ENCODE measurements at regions not wholly inside any gene's neighbourhood (a gene's known extent, or its start where the extent isn't known, plus 50 kb on each side); places are given as distances from the start of the nearest gene placed in this dataset.
"Not testable (repeated sequence)": the region's sequence is repeated elsewhere in the genome, so short reads cannot be mapped to it uniquely, and the experiment has no call there.

DNA sequence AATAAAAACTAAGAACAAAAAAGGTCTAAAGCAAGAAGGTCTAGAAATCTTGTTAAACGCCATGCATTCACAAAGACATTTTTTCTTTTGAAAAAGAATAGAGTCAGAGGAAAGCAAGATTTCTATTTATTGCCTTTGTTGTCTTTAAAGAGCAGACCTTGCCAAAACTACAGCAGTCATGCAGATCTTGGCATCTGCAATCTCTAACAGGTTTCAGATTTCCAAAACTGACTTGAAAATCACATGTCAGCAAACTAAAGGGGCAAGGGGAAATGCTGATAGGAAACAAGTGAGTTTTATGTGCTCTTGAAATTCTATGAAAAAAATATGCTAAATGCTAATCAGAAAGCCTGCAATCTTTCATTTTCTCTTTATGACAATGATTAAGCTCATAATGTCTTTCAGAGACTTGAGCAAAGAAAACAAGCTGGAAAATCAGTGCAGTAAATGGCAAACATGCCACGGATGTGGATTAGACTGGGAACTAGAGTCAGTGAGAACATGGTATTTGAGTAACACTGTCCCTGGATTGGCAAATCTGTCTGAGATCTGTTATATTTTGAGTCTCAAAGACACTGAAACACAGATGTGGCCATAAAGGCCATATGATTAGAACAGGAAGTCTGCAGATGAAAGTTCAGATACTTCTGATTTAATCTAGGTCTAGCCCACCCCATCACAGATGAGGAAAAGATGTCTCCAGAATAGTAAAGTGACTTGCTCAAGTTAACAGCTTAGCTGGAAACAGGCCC lies 361.4 kb upstream of the RPS23 start:
- DNase-seq = no peak

DNA sequence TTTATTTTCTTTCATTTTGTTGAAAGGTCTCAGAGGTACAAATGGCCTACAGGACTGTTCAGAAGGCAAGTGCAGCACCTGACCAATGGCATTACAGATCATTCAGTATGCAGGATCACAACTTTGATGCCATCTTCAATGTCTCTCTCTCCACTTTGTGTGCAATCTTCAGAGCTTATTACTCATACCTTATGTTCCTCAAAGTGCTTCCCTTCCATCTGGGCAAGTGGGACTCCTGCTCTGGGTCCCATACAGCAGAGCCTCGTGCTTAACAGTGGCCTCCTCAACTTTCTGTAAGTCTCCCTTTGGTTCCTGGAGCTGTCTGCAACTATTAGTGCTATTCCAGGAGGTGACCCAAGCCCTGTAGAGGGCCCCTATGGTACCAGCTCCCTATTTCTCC lies 358.4 kb upstream of the RPS23 start:
- no peak for DNase-seq

DNA sequence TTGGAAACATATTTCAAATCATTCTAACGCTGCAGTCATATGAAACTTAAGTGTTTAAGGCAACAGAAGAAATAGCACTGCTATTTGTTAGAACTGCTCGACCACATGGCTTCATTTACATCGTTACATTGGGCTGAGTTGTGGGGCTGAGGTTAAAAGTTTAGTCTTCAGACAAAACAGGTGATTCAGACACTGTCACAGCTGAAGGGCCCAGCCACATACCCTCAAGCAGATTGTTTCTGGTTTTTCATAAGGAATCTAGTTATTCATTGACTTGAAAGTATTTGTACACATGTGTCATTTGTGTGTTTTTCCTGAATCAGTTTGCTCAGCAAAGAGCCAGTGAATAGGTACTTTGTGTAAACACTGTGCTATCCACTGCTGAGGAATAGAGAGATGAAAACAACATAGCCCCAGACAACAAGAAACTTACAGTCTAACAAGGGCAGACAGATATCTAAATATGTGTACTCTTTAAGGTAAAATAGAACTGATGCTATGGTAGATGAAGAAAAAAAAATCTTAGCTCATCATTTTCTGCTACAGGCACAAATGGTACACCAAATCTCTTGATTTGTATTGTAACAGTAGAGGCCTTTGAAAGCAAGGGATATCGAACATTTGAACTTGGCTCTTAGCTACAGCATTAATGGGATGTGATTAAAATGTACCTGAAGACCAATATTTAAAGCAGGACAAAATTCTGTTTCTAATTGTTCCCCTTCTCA lies 357.6 kb upstream of the RPS23 start:
- no peak for DNase-seq

DNA sequence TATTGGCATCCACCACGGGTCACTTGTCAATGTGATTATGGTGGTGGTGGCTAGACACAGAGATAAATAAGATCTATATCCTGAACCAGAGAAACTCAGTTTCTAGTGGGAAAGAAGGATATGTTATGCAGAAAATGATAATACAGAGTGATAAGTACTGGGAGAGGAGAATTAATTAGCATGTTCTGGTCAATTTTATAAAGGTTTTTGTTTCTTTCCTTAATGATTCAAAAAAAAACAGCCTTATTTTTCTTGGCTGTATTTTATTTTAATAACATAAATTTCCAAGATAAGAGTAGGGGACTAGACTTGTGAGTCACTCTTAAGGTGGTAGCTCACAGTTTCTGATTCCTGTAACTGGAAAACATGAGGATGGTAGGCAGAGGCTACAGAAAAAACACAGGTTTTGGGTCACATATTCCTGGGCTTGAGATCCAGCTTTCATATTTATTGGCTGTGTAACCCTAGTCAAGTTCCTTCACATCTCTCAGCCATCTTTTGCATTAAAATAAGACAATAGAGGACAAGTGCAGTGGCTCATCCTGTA lies 350.3 kb upstream of the RPS23 start:
- no peak for DNase-seq

DNA sequence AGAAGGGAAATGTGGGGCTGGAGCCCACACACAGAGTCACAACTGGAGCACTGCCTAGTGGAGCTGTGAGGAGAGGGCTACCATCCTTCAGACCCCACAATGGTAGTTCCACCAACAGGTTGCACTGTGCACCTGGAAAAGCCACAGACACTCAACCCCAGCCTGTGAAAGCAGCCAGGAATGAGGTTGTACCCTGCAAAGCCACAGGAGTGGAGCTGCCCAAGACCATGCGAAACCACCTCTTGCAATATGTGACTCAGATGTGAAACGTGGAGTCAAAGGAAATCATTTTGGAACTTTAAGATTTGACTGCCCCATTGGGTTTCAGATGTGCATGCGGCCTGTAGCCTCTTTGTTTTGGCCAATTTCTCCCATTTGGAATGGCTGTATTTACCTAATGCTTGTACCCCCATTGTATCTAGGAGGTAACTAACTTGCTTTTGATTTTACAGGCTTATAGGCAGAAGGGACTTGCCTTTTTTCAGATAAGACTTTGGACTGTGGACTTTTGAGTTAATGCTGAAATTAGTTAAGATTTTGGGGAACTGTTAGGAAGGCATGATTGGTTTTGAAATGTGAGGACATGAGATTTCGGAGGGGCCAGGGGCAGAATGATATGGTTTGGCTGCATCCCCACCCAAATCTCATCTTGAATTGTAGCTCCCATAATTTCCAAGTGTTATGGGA lies 348.9 kb upstream of the RPS23 start:
- not testable (repeated sequence) for DNase-seq

DNA sequence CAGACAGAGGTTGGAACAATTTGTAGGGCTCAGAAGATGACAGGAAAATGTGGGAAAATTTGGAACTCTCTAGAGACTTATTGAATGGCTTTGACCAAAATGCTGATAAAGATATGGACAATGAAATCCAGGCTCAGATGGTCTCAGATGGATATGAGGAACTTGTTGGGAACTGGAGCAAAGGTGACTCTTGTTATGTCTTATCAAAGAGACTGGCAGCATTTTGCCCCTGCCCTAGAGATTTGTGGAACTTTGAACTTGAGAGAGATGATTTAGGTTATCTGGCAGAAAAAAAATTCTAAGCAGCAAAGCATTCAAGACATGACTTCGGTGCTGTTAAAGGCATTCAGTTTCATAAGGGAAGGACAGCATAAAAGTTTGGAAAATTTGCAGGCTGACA lies 347.9 kb upstream of the RPS23 start:
- not testable (repeated sequence) for DNase-seq

DNA sequence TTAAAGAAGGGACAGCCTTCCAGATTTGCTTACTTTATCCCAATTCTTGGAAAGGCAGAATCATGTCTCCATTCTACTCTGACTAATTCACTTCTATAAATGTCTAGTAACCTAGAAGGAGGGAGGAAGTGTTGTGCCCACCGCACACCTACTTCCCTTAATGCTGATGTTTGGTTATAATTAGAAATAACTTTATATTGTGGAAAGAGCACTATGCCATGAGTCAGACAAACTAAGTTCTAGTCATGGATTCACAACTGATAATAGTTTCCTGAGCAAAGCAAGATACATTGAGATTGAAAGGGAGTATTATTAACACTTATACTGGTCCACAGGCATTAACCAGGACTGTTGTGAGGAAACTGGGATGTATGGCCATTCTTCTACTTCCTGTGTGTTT lies 345.9 kb upstream of the RPS23 start:
- no peak for DNase-seq

DNA sequence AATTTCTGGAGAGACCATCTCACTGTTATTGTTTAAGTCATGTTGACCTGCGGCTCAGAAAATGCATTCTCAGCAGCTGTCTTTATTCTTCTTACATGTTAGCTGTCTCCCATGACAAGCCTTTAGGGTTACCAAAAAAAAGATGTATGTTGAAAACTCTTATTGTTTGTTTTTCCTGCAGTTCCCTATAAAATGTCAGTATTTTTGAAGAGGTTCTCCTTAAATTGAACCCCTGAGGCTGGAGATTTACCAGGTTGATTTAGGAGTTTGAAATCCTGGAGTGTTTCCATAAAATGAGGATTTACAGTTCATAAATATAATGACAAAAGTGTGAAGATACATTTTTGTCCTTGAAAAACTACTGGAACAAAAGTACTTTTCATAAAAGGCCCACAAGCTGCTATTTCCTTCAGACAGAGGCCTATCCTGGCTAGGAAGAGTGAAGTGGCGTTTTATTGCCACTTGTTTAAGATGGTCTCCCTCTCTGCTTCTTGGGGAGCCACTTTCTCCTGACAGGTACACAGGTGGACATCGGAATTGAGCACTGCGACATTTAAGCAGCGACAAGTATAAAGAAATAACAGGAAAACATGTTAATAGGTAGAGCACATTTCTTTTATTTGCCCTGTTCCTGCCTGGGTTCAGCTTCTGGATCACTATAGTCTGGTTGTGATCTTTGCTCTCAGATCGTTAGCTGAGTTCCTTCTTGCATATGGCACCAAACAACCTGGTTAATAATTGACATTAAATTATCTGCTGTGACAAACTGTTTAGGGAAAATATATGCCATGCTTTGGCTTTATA lies 344.8 kb upstream of the RPS23 start:
- no peak for DNase-seq

DNA sequence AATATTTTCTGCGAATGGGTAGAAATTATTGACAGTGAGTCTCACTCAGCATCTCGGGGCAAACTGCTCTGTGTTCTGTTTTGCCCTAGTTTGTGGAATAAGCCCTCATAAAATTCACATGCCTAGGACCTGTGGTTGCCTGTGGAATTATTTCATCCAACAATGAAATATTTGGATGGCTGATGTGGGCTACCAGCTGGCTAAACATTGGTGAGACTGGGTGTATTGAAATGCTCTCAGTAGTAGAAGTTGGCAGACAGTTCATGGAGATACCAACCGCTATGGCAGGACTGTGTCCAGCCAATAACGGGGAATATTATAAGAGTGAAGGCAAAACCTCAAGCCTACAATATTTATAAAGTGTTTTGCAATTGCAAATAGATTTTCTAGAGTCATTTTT lies 344.1 kb upstream of the RPS23 start:
- DNase-seq = no peak

DNA sequence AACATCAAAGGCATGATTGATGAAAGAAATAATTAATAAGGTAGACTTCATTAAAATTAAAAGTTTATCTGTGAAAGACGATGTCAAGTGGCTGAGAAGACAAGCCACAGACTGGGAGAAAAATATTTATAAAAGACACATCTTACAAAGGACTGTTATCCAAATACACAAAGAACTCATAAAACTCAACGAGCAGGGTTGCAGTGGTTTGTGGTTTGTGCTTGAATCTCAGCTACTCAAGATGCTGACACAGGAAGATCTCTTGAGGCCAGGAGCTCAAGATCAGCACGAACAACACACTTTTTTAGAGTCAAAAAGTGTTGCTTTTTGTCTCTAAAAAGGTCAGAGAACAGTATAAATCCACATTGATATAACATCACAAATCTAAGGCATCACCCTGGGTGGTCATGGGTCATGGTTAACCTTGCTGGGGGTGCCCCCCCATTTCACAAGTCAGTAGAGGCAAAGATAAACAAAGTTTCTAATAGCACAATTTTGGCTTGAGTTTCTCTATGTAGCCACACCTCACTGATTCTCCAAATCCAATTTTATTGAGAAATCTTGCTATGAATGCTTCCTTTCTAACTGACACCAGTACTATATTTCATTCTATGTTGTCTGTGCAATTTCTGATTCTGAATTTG lies 342.9 kb upstream of the RPS23 start:
- DNase-seq = no peak

DNA sequence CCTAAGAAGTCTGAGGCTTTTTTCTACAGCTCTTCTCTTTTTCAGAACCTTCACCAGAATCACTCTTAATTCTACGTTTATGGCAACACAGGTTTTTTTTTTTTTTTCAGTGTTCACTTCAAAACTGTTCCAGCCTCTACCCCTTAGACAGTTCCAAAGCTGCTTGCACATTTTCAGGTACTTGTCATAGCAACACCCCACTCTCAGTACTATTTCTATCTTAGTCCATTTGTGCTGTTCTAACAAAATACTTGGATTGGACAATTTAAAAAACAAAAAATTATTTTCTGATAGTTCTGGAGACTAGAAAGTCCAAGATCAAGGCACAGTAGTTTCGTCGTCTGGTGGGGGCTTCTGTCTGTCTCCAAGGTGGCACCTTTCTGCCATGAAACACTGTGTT lies 340.9 kb upstream of the RPS23 start:
- DNase-seq = no peak

DNA sequence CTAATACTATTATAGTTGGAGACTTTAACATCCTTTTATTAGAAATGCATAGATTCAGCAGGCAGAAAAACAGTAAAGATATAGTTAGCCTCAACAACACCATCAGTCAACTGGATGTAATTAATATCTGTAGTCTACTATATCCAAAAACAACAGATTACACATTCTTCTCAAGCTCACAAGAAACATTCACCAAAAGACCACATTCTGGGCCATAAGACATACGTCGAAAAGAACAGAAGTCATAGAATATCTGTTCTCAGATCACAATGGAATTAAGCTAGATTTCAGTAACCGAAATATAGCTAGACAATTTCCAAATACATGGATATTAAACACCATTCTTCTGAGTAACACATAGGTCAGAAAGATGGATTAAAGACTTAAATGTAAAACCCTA lies 336.6 kb upstream of the RPS23 start:
- no peak for DNase-seq

DNA sequence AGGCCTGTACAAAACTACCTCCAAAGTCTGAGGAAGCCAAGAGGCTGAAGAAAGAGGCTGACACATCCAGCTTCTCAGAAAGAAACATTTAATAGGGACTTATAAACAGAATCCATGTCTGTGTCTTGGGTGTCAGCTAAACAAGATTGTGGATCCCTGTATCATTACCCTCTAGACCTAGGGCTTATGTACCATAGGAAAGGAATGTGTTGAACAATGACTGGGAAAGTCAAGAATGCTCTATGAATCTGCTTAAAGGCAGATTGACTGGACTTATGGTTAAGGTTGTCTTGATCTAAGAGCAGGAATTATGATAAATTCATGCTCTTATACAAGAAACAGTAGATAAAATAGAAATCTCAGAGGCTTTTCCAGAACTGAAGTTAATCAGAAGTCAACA lies 335.7 kb upstream of the RPS23 start:
- no peak for DNase-seq

DNA sequence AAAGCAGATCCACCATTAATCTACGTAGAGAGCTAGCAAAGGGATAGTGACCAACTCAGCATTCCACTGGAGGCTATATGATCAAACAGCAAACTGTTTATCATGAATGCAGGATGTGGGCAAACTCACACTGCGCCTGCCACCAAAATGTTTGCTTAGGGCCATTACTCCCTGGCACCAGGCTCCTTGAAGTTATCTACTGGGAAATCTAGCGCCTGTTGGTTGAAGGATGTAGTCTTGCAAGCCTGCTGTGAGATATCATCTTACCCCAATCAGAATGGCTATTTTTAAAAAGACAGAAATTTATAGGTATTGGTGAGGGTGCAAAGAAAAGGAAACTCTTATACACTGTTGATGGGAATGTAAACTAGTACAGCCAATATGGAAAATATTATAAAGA lies 332.5 kb upstream of the RPS23 start:
- no peak for DNase-seq

DNA sequence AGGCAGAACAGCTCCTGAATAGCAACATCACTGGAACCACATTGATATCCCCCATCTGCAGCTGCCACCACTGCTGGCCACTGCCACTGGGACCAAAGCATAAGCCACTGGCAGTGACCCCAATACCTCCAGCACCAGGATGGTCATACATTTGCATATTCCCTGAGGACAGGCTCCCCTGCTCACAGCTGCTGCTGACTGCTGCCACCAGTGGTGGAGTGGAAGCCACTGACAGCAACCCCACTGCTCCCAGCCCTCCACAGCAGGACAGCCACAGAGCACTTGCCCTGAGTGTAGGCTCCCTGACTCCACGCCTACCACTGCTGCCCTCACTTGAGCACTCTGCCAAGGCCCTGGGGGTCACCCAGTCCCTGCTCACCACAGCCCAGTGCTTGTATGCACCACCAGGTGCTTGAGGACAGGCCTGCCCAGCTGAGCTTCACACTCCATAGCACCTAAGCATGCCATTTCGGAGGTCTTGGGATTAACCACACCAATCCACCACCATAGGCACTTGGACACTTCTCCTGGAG lies 327.4 kb upstream of the RPS23 start:
- DNase-seq = no peak

DNA sequence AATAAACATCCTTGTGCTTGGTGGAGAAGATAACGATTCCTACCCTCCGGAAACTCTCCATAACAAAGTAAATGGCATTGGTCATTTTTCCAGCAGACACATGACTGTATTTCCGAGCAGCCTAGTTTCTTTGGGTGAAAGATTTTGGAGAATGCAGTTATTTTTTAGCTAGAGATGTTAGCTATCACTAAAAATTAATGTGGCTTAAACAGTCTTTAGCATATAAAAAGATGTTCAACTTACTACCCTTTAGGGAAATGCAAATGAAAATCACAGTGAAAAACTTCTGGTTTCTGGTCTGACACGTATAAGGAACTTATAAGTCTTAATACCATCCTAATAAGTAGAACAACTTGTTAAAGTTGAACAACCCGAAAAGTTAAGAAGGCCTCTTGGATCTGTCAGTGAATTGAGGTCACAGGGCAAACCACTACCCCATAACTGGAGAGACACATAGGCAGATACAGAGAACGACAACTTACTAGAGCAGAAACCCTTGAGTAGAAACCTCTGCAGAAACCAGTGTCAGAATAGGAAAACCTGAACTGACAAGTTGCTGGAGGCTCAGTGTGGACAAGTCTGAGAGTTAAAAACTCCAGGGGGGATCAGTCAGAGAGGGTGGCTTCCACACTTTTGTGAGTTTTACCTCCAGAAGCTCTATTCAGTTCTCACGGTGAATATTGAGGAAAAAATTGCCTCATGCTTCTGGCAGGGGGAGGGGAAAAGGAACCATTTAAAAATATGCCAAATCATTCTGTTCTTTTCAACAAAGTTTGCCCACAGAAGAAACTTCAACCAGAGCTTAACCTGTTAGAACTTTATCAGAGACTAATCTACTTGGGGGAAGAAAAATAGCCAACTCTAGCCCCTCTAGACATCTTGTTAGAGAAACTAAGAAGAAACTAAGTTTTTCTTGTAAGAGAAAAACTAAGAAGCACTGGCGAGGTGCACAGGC lies 325.2 kb upstream of the RPS23 start:
- no peak for DNase-seq

DNA sequence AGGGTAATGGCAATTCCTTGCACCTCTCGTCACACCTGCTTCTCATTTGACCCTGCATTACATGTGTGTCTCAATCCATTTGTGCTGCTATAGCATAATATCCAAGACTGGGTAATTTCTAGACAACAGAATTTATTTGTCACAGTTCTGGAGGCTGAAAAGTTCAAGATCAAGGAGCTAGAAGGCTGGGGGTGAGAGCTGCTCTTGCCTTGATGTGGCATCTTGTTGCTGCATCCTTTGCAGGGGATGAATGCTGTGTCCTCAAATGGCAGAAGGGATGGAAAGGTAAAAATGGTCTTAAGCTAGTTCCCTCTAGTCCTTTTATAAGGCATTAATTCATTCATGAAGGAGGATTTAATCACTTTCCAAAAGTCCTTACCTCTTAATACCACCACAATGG lies 323.7 kb upstream of the RPS23 start:
- no peak for DNase-seq

DNA sequence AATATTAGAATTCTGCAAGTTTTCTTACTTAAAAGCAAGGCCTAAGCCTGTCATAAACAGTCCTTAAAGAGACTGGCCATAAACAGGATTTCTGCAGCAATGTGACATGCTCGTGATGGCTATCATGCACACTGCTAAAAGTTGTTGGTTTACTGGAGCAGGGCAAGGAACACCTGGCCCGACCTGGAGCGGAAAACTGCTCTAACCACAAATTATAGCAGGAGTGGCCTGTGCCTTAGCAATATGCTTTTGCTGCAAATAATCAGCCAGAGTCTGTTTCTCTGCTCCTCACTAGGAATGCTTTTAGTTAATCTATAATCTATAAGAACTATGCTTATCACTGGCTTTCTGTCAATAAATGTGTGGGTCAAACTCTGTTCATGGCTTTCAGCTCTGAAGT lies 322.9 kb upstream of the RPS23 start:
- no peak for DNase-seq

DNA sequence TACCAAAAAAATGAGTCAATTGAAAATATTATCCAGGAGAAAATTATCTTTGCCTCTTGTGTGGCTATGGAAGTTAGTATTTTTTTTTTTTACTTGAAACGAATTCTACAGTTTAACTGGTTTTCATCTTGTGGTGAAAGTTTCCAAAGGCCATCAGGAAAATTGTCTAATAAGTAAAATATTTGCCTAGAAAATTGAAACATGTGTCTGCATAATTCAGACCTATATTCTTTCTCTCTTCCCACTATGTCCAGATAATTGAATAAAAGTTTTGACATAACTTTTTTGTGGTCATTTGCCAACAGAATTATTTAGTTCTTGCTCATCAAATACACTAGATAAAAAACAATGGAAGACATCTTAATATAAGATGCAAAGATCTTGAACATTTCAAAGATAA lies 321.5 kb upstream of the RPS23 start:
- no peak for DNase-seq

DNA sequence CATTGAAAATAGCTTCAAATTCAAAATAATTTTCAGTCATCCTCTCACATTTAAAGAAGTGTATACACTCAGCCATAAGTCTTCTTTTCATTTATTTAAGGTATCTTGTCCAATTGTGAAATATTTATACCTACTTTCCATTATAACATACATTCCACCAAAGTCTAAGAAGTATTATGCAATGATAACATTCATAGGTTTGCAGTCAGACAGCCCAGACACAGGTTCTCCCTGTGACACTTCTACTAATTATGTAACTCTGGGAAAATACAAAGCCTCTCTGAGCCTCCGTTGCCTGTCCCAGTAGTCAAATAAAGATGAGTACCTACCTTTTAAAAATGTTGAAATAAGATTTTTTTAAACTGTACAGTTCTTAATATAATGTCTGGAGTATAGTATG lies 320.9 kb upstream of the RPS23 start:
- no peak for DNase-seq

DNA sequence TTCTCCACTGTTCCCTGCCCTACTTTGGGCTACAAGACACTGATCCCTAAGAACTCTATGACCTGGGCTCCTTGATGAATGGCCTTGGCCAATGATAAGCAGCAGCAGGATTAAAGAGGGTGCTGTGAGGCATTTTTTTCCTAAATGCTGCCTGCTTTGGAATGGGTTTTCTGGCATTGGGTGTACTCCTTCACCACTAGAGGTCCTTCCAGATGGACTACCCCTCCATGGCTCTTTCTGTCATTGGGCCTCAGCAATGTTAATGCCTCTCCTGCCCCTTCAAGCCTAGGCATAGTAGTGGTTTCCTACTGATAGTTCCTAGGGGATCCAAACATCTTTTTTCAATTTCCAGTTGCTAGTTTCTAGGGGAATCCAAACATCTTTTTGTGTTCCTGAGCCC lies 319.3 kb upstream of the RPS23 start:
- DNase-seq = no peak

Data from CD4-positive, alpha-beta T cell treated with Interleukin-6 for 4 hours (primary cell).